Lung (tissue), 11 donors: ENCODE measurements at regions not wholly inside any gene's neighbourhood (a gene's known extent, or its start where the extent isn't known, plus 50 kb on each side); places are given as distances from the start of the nearest gene placed in this dataset.

Source experiments
- ATAC-seq: fragments of 200-7000 bp; cut with Tn5 transposase; one replicate; pipeline ENCODE4 v1.9.1; 2020; ENCODE audit warnings: moderate number of reproducible peaks; ENCODE audit not compliant: insufficient read depth, low FRiP score
- DNase-seq, 3 donors: peaks; one replicate each; pipeline ENCODE4 v3.0.0-alpha.2; 2013 to 2017
- H3K27ac ChIP-seq, 2 donors: one replicate each; pipeline ENCODE4 v1.5.1; 2013; ENCODE audit warnings: mild to moderate bottlenecking in 2 of 2, moderate library complexity in 2 of 2, control low read depth in 1 of 2, inconsistent platforms in 1 of 2, low read depth in 1 of 2, low read length in 1 of 2
- H3K27me3 ChIP-seq, 3 donors: one replicate each; pipeline ENCODE4 v1.5.1; 2013; ENCODE audit warnings: low read length in 2 of 3; ENCODE audit not compliant: control insufficient read depth in 3 of 3, insufficient read depth in 3 of 3
- H3K36me3 ChIP-seq, 4 donors: one replicate each; pipeline ENCODE4 v1.5.1; 2013; ENCODE audit warnings: low read length in 4 of 4, mild to moderate bottlenecking in 1 of 4, moderate library complexity in 1 of 4; ENCODE audit not compliant: control insufficient read depth in 4 of 4, insufficient read depth in 4 of 4
- H3K4me1 ChIP-seq, 5 donors: one replicate each; pipeline ENCODE4 v1.5.1; 2013; ENCODE audit warnings: low read length in 5 of 5, mild to moderate bottlenecking in 2 of 5, moderate library complexity in 1 of 5; ENCODE audit not compliant: control insufficient read depth in 5 of 5, insufficient read depth in 5 of 5
- H3K4me3 ChIP-seq: one replicate; pipeline ENCODE4 v1.5.1; 2013; ENCODE audit warnings: mild to moderate bottlenecking, control low read depth, moderate library complexity
- H3K9ac ChIP-seq, 2 donors: one replicate each; pipeline ENCODE4 v1.5.1; 2013; ENCODE audit warnings: low read length in 2 of 2, control low read depth in 1 of 2; ENCODE audit not compliant: insufficient read depth in 1 of 2
- H3K9me3 ChIP-seq, 4 donors: one replicate each; pipeline ENCODE4 v1.5.1; 2013; ENCODE audit warnings: low read length in 3 of 4, mild to moderate bottlenecking in 1 of 4, moderate library complexity in 1 of 4; ENCODE audit not compliant: control insufficient read depth in 4 of 4, insufficient read depth in 3 of 4
- CTCF ChIP-seq: IDR thresholded peaks from 2 replicates; pipeline ENCODE4 v1.5.1; 2012; ENCODE audit warnings: mild to moderate bottlenecking; ENCODE audit errors: control extremely low read depth, extremely low read depth
- WGBS, 2 donors: extraction: QIAGEN DNeasy Blood & Tissue Kit; methylation state at CpG; one replicate each; pipeline ENCODE4 v1.1.7; 2013; 5-methylcytosine and 5-hydroxymethylcytosine counted together
- donor health status: control.
- donor health status: control.
- donor health status: Bipolar disorder and iron deficiency.
- donor health status: healthy.
- donor health status: DM: yes; HTN: yes; CAD: no.

GRCh38 chr9:17906176-17906840 lies 327.4 kb downstream of the SH3GL2 start:
- Histone ChIP-seq H3K36me3 (no peaks in the 10 kb centered on the region), H3K27me3 (peaks cover 9 to 44% (median 34%) of the 10 kb centered on the region in 3 donors), H3K27ac (no peak overlapping the region), H3K9ac (peak overlapping the region in 1 of 2 donors; percentile 53), H3K4me1 (peaks cover 0 to 11% (median 0%) of the 10 kb centered on the region in 5 donors), H3K4me3 (no peak overlapping the region), H3K9me3 (peaks cover 0 to 4% (median 0%) of the 10 kb centered on the region in 4 donors)
- WGBS, 2 donors, result 1 to 2% methylated on average over 55 to 56 of the region's 56 CpGs
- DNase-seq (peak; percentile 26 to 60 (median 55)), ATAC-seq (peak; percentile 6)
- no peak for TF ChIP-seq CTCF

- H3K9ac ChIP-seq, result no peak overlapping the region
- no peak for TF ChIP-seq CTCF
- no peaks in the 10 kb centered on the region for H3K36me3 ChIP-seq
- ATAC-seq (no peak), DNase-seq (peak; percentile 9 to 34 (median 18))
- no peak overlapping the region for H3K4me3 ChIP-seq
- peaks cover 9 to 44% (median 34%) of the 10 kb centered on the region in 3 donors for H3K27me3 ChIP-seq
- peaks cover 0 to 11% (median 0%) of the 10 kb centered on the region in 5 donors for H3K4me1 ChIP-seq
- no peak overlapping the region for H3K27ac ChIP-seq
- 5 to 7% methylated on average over 58 of the region's 58 CpGs for WGBS, 2 donors
- H3K9me3 ChIP-seq, result peaks cover 0 to 4% (median 0%) of the 10 kb centered on the region in 4 donors
These were observed 328.2 kb downstream of the SH3GL2 start for GRCh38 chr9:17906841-17907778.

- Histone ChIP-seq H3K9me3 (peaks cover 0 to 4% (median 0%) of the 10 kb centered on the region in 4 donors), H3K36me3 (no peaks in the 10 kb centered on the region), H3K4me1 (peaks cover 0 to 11% (median 0%) of the 10 kb centered on the region in 5 donors), H3K9ac (no peak overlapping the region), H3K4me3 (no peak overlapping the region), H3K27me3 (peaks cover 9 to 41% (median 33%) of the 10 kb centered on the region in 3 donors), H3K27ac (no peak overlapping the region)
- WGBS, 2 donors, result 53 to 69% methylated on average over 13 of the region's 13 CpGs
- DNase-seq (peak in 2 of 3 donors; percentile 11 to 29), ATAC-seq (no peak)
- TF ChIP-seq CTCF, result no peak
These were observed 329.1 kb downstream of the SH3GL2 start for GRCh38 chr9:17907779-17908508.
